ENCODE measurements at regions not wholly inside any gene's neighbourhood (a gene's known extent, or its start where the extent isn't known, plus 50 kb on each side); places are given as distances from the start of the nearest gene placed in this dataset.

DNA sequence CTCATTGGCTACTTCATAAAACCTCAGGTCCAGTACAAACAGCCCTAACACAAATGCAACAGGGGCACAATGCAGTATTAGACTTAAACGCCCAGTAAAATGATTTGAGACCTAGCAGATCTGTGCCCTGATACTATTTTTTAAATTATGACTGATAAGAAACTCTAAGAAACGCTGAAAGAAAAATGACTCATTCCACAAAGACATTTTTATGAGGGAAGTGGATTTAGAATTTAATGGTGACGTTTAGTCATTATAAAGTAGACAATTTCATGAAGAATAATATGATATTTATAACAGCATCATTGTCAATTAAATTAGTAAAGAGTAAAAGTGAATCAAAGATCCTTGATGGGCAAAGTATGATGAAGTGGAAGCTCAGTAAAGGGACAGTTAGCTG, 80.4 kb upstream of the DHX40 start:
- Histone ChIP-seq H3K4me1 (ENCODE audit: insufficient read depth, low read length) (no peaks in the 10 kb centered on the region), H2BK5ac (ENCODE audit: insufficient read length, low read length) (no peak overlapping the region), H3K4me2 (ENCODE audit: insufficient read depth, insufficient read length, low read length) (no peak overlapping the region), H3K56ac (ENCODE audit: insufficient read length, low read depth, low read length) (no peak overlapping the region), H3K27me3 (ENCODE audit: insufficient read depth, low read length) (no peaks in the 10 kb centered on the region), H2AK5ac (ENCODE audit: insufficient read length, low read length) (no peak overlapping the region), H4K8ac (replicated peaks; ENCODE audit: insufficient read length, low read depth, low read length) (no peak overlapping the region), H3K9ac (ENCODE audit: extremely low read depth, insufficient read length, low read length) (no peak overlapping the region), H3K79me1 (ENCODE audit: insufficient read depth, low read depth, low read length, poor library complexity, severe bottlenecking) (no peaks in the 10 kb centered on the region), H3K18ac (ENCODE audit: insufficient read length, low read depth, low read length) (no peak overlapping the region), H4K5ac (ENCODE audit: insufficient read length, low read depth, low read length) (no peak overlapping the region), H3K23ac (ENCODE audit: insufficient read length, low read depth, low read length) (no peak overlapping the region), H3K23me2 (ENCODE audit: insufficient read length, low read depth, low read length, poor library complexity, severe bottlenecking) (no peaks in the 10 kb centered on the region), H3K27ac (ENCODE audit: insufficient read length, low read depth, low read length) (no peak overlapping the region), H2BK12ac (ENCODE audit: insufficient read length, low read depth, low read length) (no peak overlapping the region), H3T11ph (ENCODE audit: low read length) (no peak overlapping the region), H2BK15ac (ENCODE audit: low read depth, low read length) (no peak overlapping the region), H2BK120ac (ENCODE audit: low read depth, low read length, poor library complexity, severe bottlenecking) (no peak overlapping the region), H4K91ac (ENCODE audit: insufficient read length, low read depth, low read length) (no peak overlapping the region), H3K4ac (ENCODE audit: low read depth, low read length) (no peak overlapping the region), H2BK20ac (ENCODE audit: low read depth, low read length, poor library complexity, severe bottlenecking) (no peak overlapping the region), H3K79me2 (ENCODE audit: insufficient read depth, low read length) (no peaks in the 10 kb centered on the region), H3K9me3 (ENCODE audit: control insufficient read depth, low read depth, low read length) (no peaks in the 10 kb centered on the region), H3K14ac (ENCODE audit: insufficient read depth, low read length) (no peak overlapping the region), H4K20me1 (ENCODE audit: control insufficient read depth, insufficient read depth, insufficient read length) (no peaks in the 10 kb centered on the region), H2AFZ (ENCODE audit: low read length) (no peak overlapping the region)
- Mint-ChIP-seq H3K27ac (no peak overlapping the region), H3K36me3 (ENCODE audit: insufficient read depth in 1 of 3, low read depth in 3 of 3) (no peaks in the 10 kb centered on the region), H3K4me1 (no peaks in the 10 kb centered on the region), H3K27me3 (ENCODE audit: low read depth) (peaks cover 7% of the 10 kb centered on the region), H3K4me3 (no peak overlapping the region), H3K9me3 (no peaks in the 10 kb centered on the region)
- no peak for DNase-seq
- WGBS (ENCODE audit: extremely low coverage, insufficient read length, low lambda C conversion rate) = no CpG with 5 or more reads among the region's 3 CpGs
- TF ChIP-seq, protein P1, sequence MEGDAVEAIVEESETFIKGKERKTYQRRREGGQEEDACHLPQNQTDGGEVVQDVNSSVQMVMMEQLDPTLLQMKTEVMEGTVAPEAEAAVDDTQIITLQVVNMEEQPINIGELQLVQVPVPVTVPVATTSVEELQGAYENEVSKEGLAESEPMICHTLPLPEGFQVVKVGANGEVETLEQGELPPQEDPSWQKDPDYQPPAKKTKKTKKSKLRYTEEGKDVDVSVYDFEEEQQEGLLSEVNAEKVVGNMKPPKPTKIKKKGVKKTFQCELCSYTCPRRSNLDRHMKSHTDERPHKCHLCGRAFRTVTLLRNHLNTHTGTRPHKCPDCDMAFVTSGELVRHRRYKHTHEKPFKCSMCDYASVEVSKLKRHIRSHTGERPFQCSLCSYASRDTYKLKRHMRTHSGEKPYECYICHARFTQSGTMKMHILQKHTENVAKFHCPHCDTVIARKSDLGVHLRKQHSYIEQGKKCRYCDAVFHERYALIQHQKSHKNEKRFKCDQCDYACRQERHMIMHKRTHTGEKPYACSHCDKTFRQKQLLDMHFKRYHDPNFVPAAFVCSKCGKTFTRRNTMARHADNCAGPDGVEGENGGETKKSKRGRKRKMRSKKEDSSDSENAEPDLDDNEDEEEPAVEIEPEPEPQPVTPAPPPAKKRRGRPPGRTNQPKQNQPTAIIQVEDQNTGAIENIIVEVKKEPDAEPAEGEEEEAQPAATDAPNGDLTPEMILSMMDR (conservative IDR thresholded peaks at IDR 0.05) = no peak
